Gastrocnemius medialis (tissue), 4 donors: ENCODE measurements at regions not wholly inside any gene's neighbourhood (a gene's known extent, or its start where the extent isn't known, plus 50 kb on each side); places are given as distances from the start of the nearest gene placed in this dataset.
"Not testable (repeated sequence)": the region's sequence is repeated elsewhere in the genome, so short reads cannot be mapped to it uniquely, and the experiment has no call there.

Experiments used
- CTCF ChIP-seq, 5 experiments: fragments of 450-650 bp in 3 of 5; fragments of 200-600 bp in 2 of 5; sonication (generic) in 2 of 5; IDR thresholded peaks in 4 of 5; conservative IDR thresholded peaks in 1 of 5; 1 replicate in 4 of 5; 2 replicates in 1 of 5; pipeline ENCODE4 v1.5.1; 2016 to 2019; ENCODE audit warnings: antibody characterized with exemption in 5 of 5, mild to moderate bottlenecking in 3 of 5, moderate library complexity in 3 of 5
- POLR2A ChIP-seq, 2 donors: fragments of 450-650 bp; IDR thresholded peaks; one replicate each; pipeline ENCODE4 v1.6.1; 2017; ENCODE audit warnings: antibody characterized with exemption in 2 of 2, mild to moderate bottlenecking in 2 of 2, moderate library complexity in 2 of 2

GRCh38 chr15:22572152-22572735, 113.5 kb downstream of the GOLGA6L22 start:
- not testable (repeated sequence) for TF ChIP-seq CTCF (IDR thresholded peaks at IDR 0.05 in 4 of 5, conservative IDR thresholded peaks at IDR 0.05 in 1 of 5); POLR2A (IDR thresholded peaks at IDR 0.05)
